ENCODE measurements at regions not wholly inside any gene's neighbourhood (a gene's known extent, or its start where the extent isn't known, plus 50 kb on each side); places are given as distances from the start of the nearest gene placed in this dataset.

GRCh38 chr4:20603671-20604313 lies 96.5 kb upstream of the PACRGL start:
- no peak overlapping the region for H3K27ac ChIP-seq (ENCODE audit: low read depth, low read length)
- no peak overlapping the region for H3K4me2 ChIP-seq (ENCODE audit: low read depth, low read length, poor library complexity, severe bottlenecking)

DNA sequence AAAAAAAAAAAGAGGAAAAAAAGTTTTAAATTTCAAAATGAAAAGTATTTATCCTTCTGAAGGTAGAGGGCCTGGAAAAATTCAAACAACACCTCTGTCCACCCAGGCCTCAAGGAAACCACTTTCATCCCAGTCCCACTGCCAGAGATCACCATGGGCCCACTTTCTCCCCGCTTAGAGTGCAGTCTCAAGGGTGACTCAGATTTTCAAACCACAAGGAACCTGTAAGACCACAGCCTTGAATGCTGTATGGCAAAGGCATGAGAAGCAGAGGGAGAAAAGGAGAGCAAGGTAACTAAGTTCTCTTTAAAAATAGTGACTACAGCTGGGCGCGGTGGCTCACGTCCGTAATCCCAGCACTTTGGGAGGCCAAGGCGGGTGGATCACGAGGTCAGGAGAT lies 87.9 kb upstream of the PACRGL start:
- Histone ChIP-seq H4K20me1 (ENCODE audit: low read depth, low read length) (no peaks in the 10 kb centered on the region), H3K27ac (ENCODE audit: low read depth, low read length) (no peak overlapping the region), H3K36me3 (ENCODE audit: low read length) (no peaks in the 10 kb centered on the region), H3K9me3 (ENCODE audit: insufficient read depth, low read length) (no peaks in the 10 kb centered on the region), H3K4me2 (ENCODE audit: low read depth, low read length, poor library complexity, severe bottlenecking) (no peak overlapping the region), H3K4me3 (ENCODE audit: insufficient read depth, low read length, poor library complexity, severe bottlenecking) (no peak overlapping the region), H3K9ac (ENCODE audit: low read length) (no peak overlapping the region), H2AFZ (ENCODE audit: low read depth, low read length, severe bottlenecking) (no peak overlapping the region), H3K79me2 (ENCODE audit: insufficient read depth, low read length) (no peaks in the 10 kb centered on the region), H3F3A (ENCODE audit: insufficient read depth) (no peaks in the 10 kb centered on the region), H3K9me2 (replicated peaks; ENCODE audit: insufficient read depth, low read length) (no peaks in the 10 kb centered on the region), H3K27me3 (ENCODE audit: low read length) (no peaks in the 10 kb centered on the region)
- TF ChIP-seq CTCF (IDR thresholded peaks at IDR 0.05; ENCODE audit: insufficient read depth, low read length, poor library complexity, severe bottlenecking) (no peak), EZH2phosphoT487 (conservative IDR thresholded peaks at IDR 0.05; ENCODE audit: low read length) (no peak)

More at GRCh38 chr4:20603671-20604313, 96.5 kb upstream of the PACRGL start:
- Histone ChIP-seq H3K27me3 (ENCODE audit: low read length) (no peaks in the 10 kb centered on the region), H2AFZ (ENCODE audit: low read depth, low read length, severe bottlenecking) (no peak overlapping the region), H3F3A (ENCODE audit: insufficient read depth) (no peaks in the 10 kb centered on the region), H3K9ac (ENCODE audit: low read length) (no peak overlapping the region), H3K79me2 (ENCODE audit: insufficient read depth, low read length) (no peaks in the 10 kb centered on the region), H4K20me1 (ENCODE audit: low read depth, low read length) (no peaks in the 10 kb centered on the region), H3K9me3 (ENCODE audit: insufficient read depth, low read length) (no peaks in the 10 kb centered on the region), H3K9me2 (replicated peaks; ENCODE audit: insufficient read depth, low read length) (no peaks in the 10 kb centered on the region), H3K4me3 (ENCODE audit: insufficient read depth, low read length, poor library complexity, severe bottlenecking) (no peak overlapping the region), H3K36me3 (ENCODE audit: low read length) (no peaks in the 10 kb centered on the region)
- TF ChIP-seq EZH2phosphoT487 (conservative IDR thresholded peaks at IDR 0.05; ENCODE audit: low read length) (no peak), CTCF (IDR thresholded peaks at IDR 0.05; ENCODE audit: insufficient read depth, low read length, poor library complexity, severe bottlenecking) (no peak)

DNA sequence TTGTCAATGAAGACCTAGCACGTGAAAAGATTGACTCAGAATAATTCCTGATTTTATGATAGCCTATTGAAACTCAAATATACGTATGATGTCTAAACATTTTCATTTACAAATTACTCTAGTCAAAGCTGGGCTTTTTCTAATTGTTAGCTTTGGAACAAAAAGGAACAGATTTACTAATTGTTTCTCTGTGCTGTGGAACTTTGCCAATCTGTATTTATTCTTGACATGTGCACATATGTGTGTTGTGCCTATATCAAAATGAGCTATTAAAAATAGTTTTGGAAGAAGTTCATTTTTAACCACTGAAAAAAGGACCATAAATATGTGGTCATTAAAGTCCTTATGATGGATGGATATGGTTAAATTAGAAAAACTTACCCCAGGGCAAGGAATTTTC lies 85.4 kb upstream of the PACRGL start:
- no peaks in the 10 kb centered on the region for H3K9me2 ChIP-seq (replicated peaks; ENCODE audit: insufficient read depth, low read length)

More for the DNA sequence above, 85.4 kb upstream of the PACRGL start:
- no peak overlapping the region for H3K4me3 ChIP-seq (ENCODE audit: insufficient read depth, low read length, poor library complexity, severe bottlenecking)
- no peaks in the 10 kb centered on the region for H3K9me3 ChIP-seq (ENCODE audit: insufficient read depth, low read length)
- H3F3A ChIP-seq (ENCODE audit: insufficient read depth) = no peaks in the 10 kb centered on the region
- H3K36me3 ChIP-seq (ENCODE audit: low read length) = no peaks in the 10 kb centered on the region
- H3K4me2 ChIP-seq (ENCODE audit: low read depth, low read length, poor library complexity, severe bottlenecking) = no peak overlapping the region
- no peaks in the 10 kb centered on the region for H3K79me2 ChIP-seq (ENCODE audit: insufficient read depth, low read length)
- no peak for TF ChIP-seq CTCF (IDR thresholded peaks at IDR 0.05; ENCODE audit: insufficient read depth, low read length, poor library complexity, severe bottlenecking)
- TF ChIP-seq EZH2phosphoT487 (conservative IDR thresholded peaks at IDR 0.05; ENCODE audit: low read length) = no peak
- H4K20me1 ChIP-seq (ENCODE audit: low read depth, low read length) = no peaks in the 10 kb centered on the region
- H2AFZ ChIP-seq (ENCODE audit: low read depth, low read length, severe bottlenecking) = no peak overlapping the region
- no peaks in the 10 kb centered on the region for H3K27me3 ChIP-seq (ENCODE audit: low read length)
- H3K9ac ChIP-seq (ENCODE audit: low read length) = no peak overlapping the region
- H3K27ac ChIP-seq (ENCODE audit: low read depth, low read length) = no peak overlapping the region
